Suprapubic skin (tissue), 4 donors: ENCODE measurements at regions not wholly inside any gene's neighbourhood (a gene's known extent, or its start where the extent isn't known, plus 50 kb on each side); places are given as distances from the start of the nearest gene placed in this dataset.

Experiments
- DNase-seq, 2 donors: peaks; one replicate each; pipeline ENCODE4 v3.0.0-alpha.2; 2019; ENCODE audit warnings: low spot score in 2 of 2
- H3K27ac ChIP-seq: fragments of 200-600 bp; sonication (generic); one replicate; pipeline ENCODE4 v1.5.1; 2019
- H3K27me3 ChIP-seq: fragments of 200-600 bp; sonication (generic); one replicate; pipeline ENCODE4 v1.5.1; 2019
- H3K36me3 ChIP-seq: fragments of 200-600 bp; sonication (generic); one replicate; pipeline ENCODE4 v1.5.1; 2019
- H3K4me1 ChIP-seq: fragments of 200-600 bp; sonication (generic); one replicate; pipeline ENCODE4 v1.5.1; 2019
- H3K4me3 ChIP-seq: fragments of 200-600 bp; sonication (generic); one replicate; pipeline ENCODE4 v1.5.1; 2019; ENCODE audit warnings: mild to moderate bottlenecking
- H3K9me3 ChIP-seq: fragments of 200-600 bp; sonication (generic); one replicate; pipeline ENCODE4 v1.5.1; 2019
- CTCF ChIP-seq, 2 donors: fragments of 200-600 bp in 1 of 2; fragments of 450-650 bp in 1 of 2; sonication (generic) in 1 of 2; IDR thresholded peaks; one replicate each; pipeline ENCODE4 v1.5.1; 2016 to 2019; ENCODE audit warnings: antibody characterized with exemption in 2 of 2, mild to moderate bottlenecking in 1 of 2, moderate library complexity in 1 of 2
- EP300 ChIP-seq: sonication (generic); formaldehyde crosslinking; IDR thresholded peaks from one replicate; pipeline ENCODE4 v1.6.1; 2017; ENCODE audit warnings: antibody characterized with exemption
- POLR2A ChIP-seq, 2 donors: fragments of 450-650 bp; IDR thresholded peaks; one replicate each; pipeline ENCODE4 v1.6.1; 2017; ENCODE audit warnings: antibody characterized with exemption in 2 of 2, mild to moderate bottlenecking in 2 of 2, moderate library complexity in 2 of 2
- POLR2AphosphoS5 ChIP-seq, 3 donors: sonication (generic); formaldehyde crosslinking; IDR thresholded peaks; one replicate each; pipeline ENCODE4 v1.6.1; 2017; ENCODE audit warnings: antibody characterized with exemption in 3 of 3
- WGBS: methylation state at CpG from one replicate; pipeline ENCODE4 v1.1.5; 2018; 5-methylcytosine and 5-hydroxymethylcytosine counted together

GRCh38 chr1:58934706-58935105 is 150.9 kb upstream of the JUN start:
- DNase-seq, result no peak
- H3K36me3 ChIP-seq, result no peaks in the 10 kb centered on the region
- H3K9me3 ChIP-seq, result no peaks in the 10 kb centered on the region
- TF ChIP-seq POLR2A (IDR thresholded peaks at IDR 0.05) (no peak), POLR2AphosphoS5 (IDR thresholded peaks at IDR 0.05) (no peak), EP300 (no peak), CTCF (IDR thresholded peaks at IDR 0.05) (no peak)
- no peak overlapping the region for H3K27ac ChIP-seq
- H3K4me1 ChIP-seq, result peaks cover 15% of the 10 kb centered on the region
- 83% methylated on average over 3 of the region's 3 CpGs for WGBS
- H3K4me3 ChIP-seq, result no peak overlapping the region
- no peaks in the 10 kb centered on the region for H3K27me3 ChIP-seq

GRCh38 chr1:58936973-58937372 is 153.1 kb upstream of the JUN start:
- 82% methylated on average over 2 of the region's 2 CpGs for WGBS
- no peaks in the 10 kb centered on the region for H3K9me3 ChIP-seq
- H3K36me3 ChIP-seq, result no peaks in the 10 kb centered on the region
- peaks cover 18% of the 10 kb centered on the region for H3K4me1 ChIP-seq
- no peak overlapping the region for H3K4me3 ChIP-seq
- no peak for DNase-seq
- no peaks in the 10 kb centered on the region for H3K27me3 ChIP-seq
- TF ChIP-seq EP300, result no peak
- TF ChIP-seq POLR2A (IDR thresholded peaks at IDR 0.05), result no peak
- no peak for TF ChIP-seq POLR2AphosphoS5 (IDR thresholded peaks at IDR 0.05)
- TF ChIP-seq CTCF (IDR thresholded peaks at IDR 0.05), result no peak
- H3K27ac ChIP-seq, result no peak overlapping the region

GRCh38 chr1:58939146-58939545 is 155.3 kb upstream of the JUN start:
- no peaks in the 10 kb centered on the region for H3K36me3 ChIP-seq
- 64% methylated on average over 2 of the region's 2 CpGs for WGBS
- no peak overlapping the region for H3K4me3 ChIP-seq
- no peaks in the 10 kb centered on the region for H3K27me3 ChIP-seq
- TF ChIP-seq EP300 (no peak), POLR2AphosphoS5 (IDR thresholded peaks at IDR 0.05) (no peak), CTCF (IDR thresholded peaks at IDR 0.05) (no peak), POLR2A (IDR thresholded peaks at IDR 0.05) (no peak)
- H3K4me1 ChIP-seq, result peaks cover 17% of the 10 kb centered on the region
- no peak overlapping the region for H3K27ac ChIP-seq
- H3K9me3 ChIP-seq, result no peaks in the 10 kb centered on the region
- no peak for DNase-seq

- Histone ChIP-seq H3K9me3 (no peaks in the 10 kb centered on the region), H3K4me1 (peaks cover 17% of the 10 kb centered on the region), H3K4me3 (no peak overlapping the region), H3K36me3 (no peaks in the 10 kb centered on the region), H3K27ac (no peak overlapping the region), H3K27me3 (no peaks in the 10 kb centered on the region)
- TF ChIP-seq POLR2A (IDR thresholded peaks at IDR 0.05) (no peak), CTCF (IDR thresholded peaks at IDR 0.05) (no peak), EP300 (no peak), POLR2AphosphoS5 (IDR thresholded peaks at IDR 0.05) (no peak)
- WGBS, result 79% methylated on average over 6 of the region's 6 CpGs
- no peak for DNase-seq
Observed at GRCh38 chr1:58939666-58940370, 156.0 kb upstream of the JUN start.

GRCh38 chr1:58941471-58942289 is 157.8 kb upstream of the JUN start:
- peaks cover 17% of the 10 kb centered on the region for H3K4me1 ChIP-seq
- H3K27ac ChIP-seq, result no peak overlapping the region
- no peak for DNase-seq
- TF ChIP-seq POLR2AphosphoS5 (IDR thresholded peaks at IDR 0.05) (no peak), POLR2A (IDR thresholded peaks at IDR 0.05) (no peak), EP300 (no peak), CTCF (IDR thresholded peaks at IDR 0.05) (no peak)
- no peaks in the 10 kb centered on the region for H3K27me3 ChIP-seq
- H3K4me3 ChIP-seq, result no peak overlapping the region
- 73% methylated on average over 4 of the region's 4 CpGs for WGBS
- H3K36me3 ChIP-seq, result no peaks in the 10 kb centered on the region
- H3K9me3 ChIP-seq, result no peaks in the 10 kb centered on the region
